ENCODE measurements at regions not wholly inside any gene's neighbourhood (a gene's known extent, or its start where the extent isn't known, plus 50 kb on each side); places are given as distances from the start of the nearest gene placed in this dataset.

- no peak for DNase-seq
- ChIA-PET CTCF (no interaction called here), POLR2A (no interaction called here)
- Mint-ChIP-seq H3K4me3 (no peak overlapping the region), H3K9me3 (peaks cover 2% of the 10 kb centered on the region), H3K4me1 (ENCODE audit: low read depth) (no peaks in the 10 kb centered on the region), H3K27ac (no peak overlapping the region), H3K36me3 (no peaks in the 10 kb centered on the region), H3K27me3 (no peaks in the 10 kb centered on the region)
- intact Hi-C loops (cut with micrococcal nuclease), result no loop called here
Observed at GRCh38 chr2:145682546-145683157, 1162.7 kb upstream of the ZEB2 start.

- Mint-ChIP-seq H3K27me3 (no peaks in the 10 kb centered on the region), H3K9me3 (peaks cover 2% of the 10 kb centered on the region), H3K36me3 (no peaks in the 10 kb centered on the region), H3K4me3 (no peak overlapping the region), H3K4me1 (ENCODE audit: low read depth) (no peaks in the 10 kb centered on the region), H3K27ac (no peak overlapping the region)
- CTCF ChIA-PET, result no interaction called here
- DNase-seq, result no peak
- intact Hi-C loops (cut with micrococcal nuclease), result no loop called here
- POLR2A ChIA-PET, result no interaction called here
Observed at GRCh38 chr2:145680276-145680675, 1160.4 kb upstream of the ZEB2 start.

- intact Hi-C loops (cut with micrococcal nuclease), result no loop called here
- H3K27me3 Mint-ChIP-seq, result no peaks in the 10 kb centered on the region
Observed at GRCh38 chr2:145677371-145677770, 1157.5 kb upstream of the ZEB2 start.

GRCh38 chr2:145674705-145675104, 1154.8 kb upstream of the ZEB2 start:
- CTCF ChIA-PET, result interaction anchor here (0.6 kb wide), 1 partner anchor 148 kb away, joined by 3 read pairs; no protein-coding TSS in a partner anchor
- no peak for DNase-seq
- H3K9me3 Mint-ChIP-seq, result peaks cover 2% of the 10 kb centered on the region
- POLR2A ChIA-PET, result no interaction called here
- H3K4me1 Mint-ChIP-seq (ENCODE audit: low read depth), result no peaks in the 10 kb centered on the region
- H3K4me3 Mint-ChIP-seq, result no peak overlapping the region
- intact Hi-C loops (cut with micrococcal nuclease), result no loop called here
- H3K36me3 Mint-ChIP-seq, result no peaks in the 10 kb centered on the region
- H3K27me3 Mint-ChIP-seq, result no peaks in the 10 kb centered on the region
- H3K27ac Mint-ChIP-seq, result no peak overlapping the region

More at GRCh38 chr2:145677371-145677770, 1157.5 kb upstream of the ZEB2 start:
- Mint-ChIP-seq H3K4me3 (no peak overlapping the region), H3K9me3 (peaks cover 2% of the 10 kb centered on the region), H3K36me3 (no peaks in the 10 kb centered on the region), H3K4me1 (ENCODE audit: low read depth) (no peaks in the 10 kb centered on the region), H3K27ac (no peak overlapping the region)
- DNase-seq, result no peak
- CTCF ChIA-PET, result no interaction called here
- POLR2A ChIA-PET, result no interaction called here

GRCh38 chr2:145669301-145669700, 1149.4 kb upstream of the ZEB2 start:
- ChIA-PET POLR2A (no interaction called here), CTCF (no interaction called here)
- Mint-ChIP-seq H3K36me3 (no peaks in the 10 kb centered on the region), H3K27ac (no peak overlapping the region), H3K4me1 (ENCODE audit: low read depth) (no peaks in the 10 kb centered on the region), H3K27me3 (no peaks in the 10 kb centered on the region), H3K4me3 (no peak overlapping the region), H3K9me3 (peaks cover 2% of the 10 kb centered on the region)
- DNase-seq, result no peak
- intact Hi-C loops (cut with micrococcal nuclease), result no loop called here

- H3K36me3 Mint-ChIP-seq, result no peaks in the 10 kb centered on the region
- no peak overlapping the region for H3K4me3 Mint-ChIP-seq
- H3K4me1 Mint-ChIP-seq (ENCODE audit: low read depth), result no peaks in the 10 kb centered on the region
- DNase-seq, result no peak
- intact Hi-C loops (cut with micrococcal nuclease), result no loop called here
- H3K9me3 Mint-ChIP-seq, result peaks cover 2% of the 10 kb centered on the region
- H3K27ac Mint-ChIP-seq, result no peak overlapping the region
- H3K27me3 Mint-ChIP-seq, result no peaks in the 10 kb centered on the region
- ChIA-PET POLR2A (no interaction called here), CTCF (no interaction called here)
Observed at GRCh38 chr2:145666552-145666951, 1146.6 kb upstream of the ZEB2 start.

GRCh38 chr2:145657265-145657664, 1137.3 kb upstream of the ZEB2 start:
- Mint-ChIP-seq H3K36me3 (no peaks in the 10 kb centered on the region), H3K9me3 (no peaks in the 10 kb centered on the region), H3K4me3 (no peak overlapping the region), H3K27me3 (no peaks in the 10 kb centered on the region), H3K27ac (no peak overlapping the region), H3K4me1 (ENCODE audit: low read depth) (no peaks in the 10 kb centered on the region)
- DNase-seq, result no peak
- intact Hi-C loops (cut with micrococcal nuclease), result no loop called here
- ChIA-PET CTCF (no interaction called here), POLR2A (no interaction called here)

- no peaks in the 10 kb centered on the region for H3K4me1 Mint-ChIP-seq (ENCODE audit: low read depth)
- H3K4me3 Mint-ChIP-seq, result no peak overlapping the region
- no peaks in the 10 kb centered on the region for H3K9me3 Mint-ChIP-seq
- no peak overlapping the region for H3K27ac Mint-ChIP-seq
- ChIA-PET CTCF (no interaction called here), POLR2A (no interaction called here)
- no peak for DNase-seq
- no peaks in the 10 kb centered on the region for H3K27me3 Mint-ChIP-seq
- intact Hi-C loops (cut with micrococcal nuclease), result no loop called here
- no peaks in the 10 kb centered on the region for H3K36me3 Mint-ChIP-seq
Observed at GRCh38 chr2:145655165-145655765, 1135.3 kb upstream of the ZEB2 start.

GRCh38 chr2:145654746-145655145, 1134.8 kb upstream of the ZEB2 start:
- H3K9me3 Mint-ChIP-seq, result no peaks in the 10 kb centered on the region
- no peak overlapping the region for H3K4me3 Mint-ChIP-seq
- no peaks in the 10 kb centered on the region for H3K27me3 Mint-ChIP-seq
- DNase-seq, result no peak
- no peaks in the 10 kb centered on the region for H3K36me3 Mint-ChIP-seq
- POLR2A ChIA-PET, result no interaction called here
- CTCF ChIA-PET, result no interaction called here
- intact Hi-C loops (cut with micrococcal nuclease), result no loop called here
- H3K4me1 Mint-ChIP-seq (ENCODE audit: low read depth), result no peaks in the 10 kb centered on the region
- no peak overlapping the region for H3K27ac Mint-ChIP-seq

GRCh38 chr2:145654156-145654555, 1134.2 kb upstream of the ZEB2 start:
- ChIA-PET POLR2A (no interaction called here), CTCF (no interaction called here)
- no peaks in the 10 kb centered on the region for H3K36me3 Mint-ChIP-seq
- H3K27ac Mint-ChIP-seq, result no peak overlapping the region
- no peak overlapping the region for H3K4me3 Mint-ChIP-seq
- H3K27me3 Mint-ChIP-seq, result no peaks in the 10 kb centered on the region
- no peak for DNase-seq
- H3K4me1 Mint-ChIP-seq (ENCODE audit: low read depth), result no peaks in the 10 kb centered on the region
- no peaks in the 10 kb centered on the region for H3K9me3 Mint-ChIP-seq
- intact Hi-C loops (cut with micrococcal nuclease), result no loop called here

GRCh38 chr2:145653553-145653952, 1133.6 kb upstream of the ZEB2 start:
- ChIA-PET POLR2A (no interaction called here), CTCF (no interaction called here)
- H3K27ac Mint-ChIP-seq, result no peak overlapping the region
- no peaks in the 10 kb centered on the region for H3K9me3 Mint-ChIP-seq
- intact Hi-C loops (cut with micrococcal nuclease), result no loop called here
- no peaks in the 10 kb centered on the region for H3K27me3 Mint-ChIP-seq
- no peak overlapping the region for H3K4me3 Mint-ChIP-seq
- no peaks in the 10 kb centered on the region for H3K36me3 Mint-ChIP-seq
- H3K4me1 Mint-ChIP-seq (ENCODE audit: low read depth), result no peaks in the 10 kb centered on the region
- DNase-seq, result no peak

- Mint-ChIP-seq H3K27me3 (no peaks in the 10 kb centered on the region), H3K36me3 (no peaks in the 10 kb centered on the region), H3K4me3 (no peak overlapping the region), H3K4me1 (ENCODE audit: low read depth) (no peaks in the 10 kb centered on the region), H3K9me3 (no peaks in the 10 kb centered on the region), H3K27ac (no peak overlapping the region)
- no peak for DNase-seq
- POLR2A ChIA-PET, result no interaction called here
- CTCF ChIA-PET, result no interaction called here
- intact Hi-C loops (cut with micrococcal nuclease), result no loop called here
Observed at GRCh38 chr2:145652571-145653545, 1132.9 kb upstream of the ZEB2 start.

- H3K4me3 Mint-ChIP-seq, result no peak overlapping the region
- ChIA-PET POLR2A (no interaction called here), CTCF (no interaction called here)
- DNase-seq, result no peak
- no peaks in the 10 kb centered on the region for H3K4me1 Mint-ChIP-seq (ENCODE audit: low read depth)
- no peaks in the 10 kb centered on the region for H3K9me3 Mint-ChIP-seq
- no peak overlapping the region for H3K27ac Mint-ChIP-seq
- H3K27me3 Mint-ChIP-seq, result no peaks in the 10 kb centered on the region
- intact Hi-C loops (cut with micrococcal nuclease), result no loop called here
- no peaks in the 10 kb centered on the region for H3K36me3 Mint-ChIP-seq
Observed at GRCh38 chr2:145652036-145652435, 1132.1 kb upstream of the ZEB2 start.
